ENCODE measurements at regions not wholly inside any gene's neighbourhood (a gene's known extent, or its start where the extent isn't known, plus 50 kb on each side); places are given as distances from the start of the nearest gene placed in this dataset.

- Histone ChIP-seq H4K20me1 (ENCODE audit: insufficient read depth, low read length) (no peaks in the 10 kb centered on the region), H3K27ac (ENCODE audit: insufficient read depth, low read length) (no peak overlapping the region), H2AK5ac (ENCODE audit: low read depth, low read length) (no peak overlapping the region), H2AK9ac (replicated peaks; ENCODE audit: low read depth, low read length, poor library complexity) (no peak overlapping the region), H2BK20ac (ENCODE audit: low read depth, low read length) (no peak overlapping the region), H3K4me1 (ENCODE audit: control insufficient read depth, insufficient read depth, low read length) (peaks cover 3% of the 10 kb centered on the region; the same call in 1 of the 2 replicates), H3K56ac (ENCODE audit: extremely low read depth, insufficient read depth, low read length) (no peak overlapping the region), H3K23ac (ENCODE audit: low read depth, low read length) (no peak overlapping the region), H4K5ac (ENCODE audit: low read depth, low read length) (no peak overlapping the region), H3K4me2 (ENCODE audit: low read depth, low read length) (no peak overlapping the region), H3K79me1 (ENCODE audit: low read depth in 1 of 2, low read length in 2 of 2) (no peaks in the 10 kb centered on the region), H3K36me3 (ENCODE audit: control insufficient read depth, insufficient read depth, low read length) (no peaks in the 10 kb centered on the region), H2BK15ac (ENCODE audit: low read depth, low read length) (no peak overlapping the region), H3K14ac (replicated peaks; ENCODE audit: low read depth, low read length) (no peak overlapping the region), H3K9me1 (ENCODE audit: insufficient read depth, low read length) (no peaks in the 10 kb centered on the region), H2BK5ac (ENCODE audit: low read depth, low read length, poor library complexity, severe bottlenecking) (no peak overlapping the region), H4K91ac (ENCODE audit: insufficient read depth, low read depth, low read length) (no peak overlapping the region), H4K8ac (ENCODE audit: low read depth in 2 of 2, low read length in 2 of 2) (no peak overlapping the region), H3K9ac (ENCODE audit: low read depth, low read length) (no peak overlapping the region), H2BK120ac (ENCODE audit: low read depth, low read length) (no peak overlapping the region), H3K9me3 (ENCODE audit: control insufficient read depth, insufficient read depth, low read length) (peaks cover 2% of the 10 kb centered on the region; the same call in 1 of the 2 replicates), H3K4me3 (ENCODE audit: insufficient read depth, low read depth, low read length) (no peak overlapping the region), H3K18ac (ENCODE audit: low read depth, low read length) (no peak overlapping the region), H2AFZ (replicated peaks; ENCODE audit: low read length, poor library complexity) (no peak overlapping the region), H3K27me3 (ENCODE audit: control insufficient read depth, insufficient read depth, low read length) (peaks cover 32% of the 10 kb centered on the region), H3K4ac (ENCODE audit: low read depth, low read length) (no peak overlapping the region)
- BruUV-seq (replicated peaks), result no TSS peak
- CTCF ChIA-PET, result no interaction called here
- TF ChIP-seq, protein P1, sequence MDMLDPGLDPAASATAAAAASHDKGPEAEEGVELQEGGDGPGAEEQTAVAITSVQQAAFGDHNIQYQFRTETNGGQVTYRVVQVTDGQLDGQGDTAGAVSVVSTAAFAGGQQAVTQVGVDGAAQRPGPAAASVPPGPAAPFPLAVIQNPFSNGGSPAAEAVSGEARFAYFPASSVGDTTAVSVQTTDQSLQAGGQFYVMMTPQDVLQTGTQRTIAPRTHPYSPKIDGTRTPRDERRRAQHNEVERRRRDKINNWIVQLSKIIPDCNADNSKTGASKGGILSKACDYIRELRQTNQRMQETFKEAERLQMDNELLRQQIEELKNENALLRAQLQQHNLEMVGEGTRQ (IDR thresholded peaks at IDR 0.05; ENCODE audit: low read depth, low read length), result no peak
- TF ChIP-seq CHD1 (IDR thresholded peaks at IDR 0.05; ENCODE audit: low read depth, low read length) (no peak), ELK1 (IDR thresholded peaks at IDR 0.05; ENCODE audit: borderline replicate concordance, low read depth, low read length) (no peak), RCOR1 (IDR thresholded peaks at IDR 0.05; ENCODE audit: insufficient replicate concordance, low read length) (no peak), FOS (IDR thresholded peaks at IDR 0.05; ENCODE audit: low read depth, low read length) (no peak), RFX5 (IDR thresholded peaks at IDR 0.05; ENCODE audit: low read depth, low read length) (no peak), RAD21 (IDR thresholded peaks at IDR 0.05; ENCODE audit: low read length) (no peak), CEBPB (IDR thresholded peaks at IDR 0.05; ENCODE audit: low read depth, low read length) (no peak), CTCF (conservative IDR thresholded peaks at IDR 0.05; ENCODE audit: low read depth, low read length) (no peak), BHLHE40 (IDR thresholded peaks at IDR 0.05; ENCODE audit: low read depth, low read length) (no peak), POLR2A (IDR thresholded peaks at IDR 0.05; ENCODE audit: low read depth, low read length) (no peak), SMC3 (IDR thresholded peaks at IDR 0.05; ENCODE audit: low read depth, low read length) (no peak), MAZ (IDR thresholded peaks at IDR 0.05; ENCODE audit: borderline replicate concordance, low read depth, low read length) (no peak), MXI1 (IDR thresholded peaks at IDR 0.05; ENCODE audit: borderline replicate concordance, low read depth, low read length) (no peak), NFE2L2 (IDR thresholded peaks at IDR 0.05; ENCODE audit: low read depth, low read length) (no peak), MAFK (IDR thresholded peaks at IDR 0.05; ENCODE audit: low read depth, low read length) (no peak)
- POLR2A ChIA-PET (ENCODE audit: unreplicated experiment), result no interaction called here
- in situ Hi-C loops (cut with MboI; ENCODE audit: low sequenced_read_pairs) (no loop called here), dilution Hi-C loops (cut with HindIII; ENCODE audit: low sequenced_read_pairs, unreplicated experiment) (no loop called here), intact Hi-C loops (cut with micrococcal nuclease) (no loop called here)
- ATAC-seq (ENCODE audit: low read depth), result no peak
- no peak for DNase-seq
- no CpG with 5 or more reads among the region's 2 CpGs for WGBS, 2 experiments (ENCODE audit: extremely low coverage in 2 of 2, insufficient read length in 1 of 2)
Observed at GRCh38 chr5:77841616-77842015, 65.5 kb upstream of the TBCA start.

Data from IMR-90 (cell line).